Epithelial cell of esophagus (primary cell): ENCODE measurements at regions not wholly inside any gene's neighbourhood (a gene's known extent, or its start where the extent isn't known, plus 50 kb on each side); places are given as distances from the start of the nearest gene placed in this dataset.

Experiments used
- DNase-seq: peaks from one replicate; pipeline ENCODE4 v3.0.0; 2010; ENCODE audit warnings: low read depth
- H3K4me3 ChIP-seq: 2 replicates; pipeline ENCODE4 v1.5.1; 2011; ENCODE audit warnings: mild to moderate bottlenecking, low read length, control low read depth
- CTCF ChIP-seq: IDR thresholded peaks from 2 replicates; pipeline ENCODE4 v1.5.1; 2011; ENCODE audit warnings: low read depth, mild to moderate bottlenecking, low read length, control low read depth, inconsistent platforms; ENCODE audit not compliant: insufficient read depth; ENCODE audit errors: missing control alignments

GRCh38 chr4:23320931-23321587 lies 568.8 kb downstream of the PPARGC1A start:
- TF ChIP-seq CTCF = no peak
- no peak overlapping the region for H3K4me3 ChIP-seq
- DNase-seq = no peak

- no peak for TF ChIP-seq CTCF
- DNase-seq = no peak
- no peak overlapping the region for H3K4me3 ChIP-seq
These were observed 577.2 kb downstream of the PPARGC1A start for GRCh38 chr4:23312686-23313085.

- no peak overlapping the region for H3K4me3 ChIP-seq
- no peak for DNase-seq
- TF ChIP-seq CTCF = no peak
These were observed 577.9 kb downstream of the PPARGC1A start for GRCh38 chr4:23311983-23312382.

- H3K4me3 ChIP-seq = no peak overlapping the region
- no peak for DNase-seq
These were observed 584.8 kb downstream of the PPARGC1A start for GRCh38 chr4:23305026-23305425.

GRCh38 chr4:23298371-23298770 lies 591.5 kb downstream of the PPARGC1A start:
- H3K4me3 ChIP-seq = no peak overlapping the region
- no peak for DNase-seq
- TF ChIP-seq CTCF = no peak

More at GRCh38 chr4:23305026-23305425, 584.8 kb downstream of the PPARGC1A start:
- TF ChIP-seq CTCF = no peak

GRCh38 chr4:23297327-23297726 lies 592.5 kb downstream of the PPARGC1A start:
- H3K4me3 ChIP-seq = no peak overlapping the region

More at GRCh38 chr4:23297327-23297726, 592.5 kb downstream of the PPARGC1A start:
- TF ChIP-seq CTCF = no peak
- no peak for DNase-seq
